GM13976 (cell line): ENCODE measurements at regions not wholly inside any gene's neighbourhood (a gene's known extent, or its start where the extent isn't known, plus 50 kb on each side); places are given as distances from the start of the nearest gene placed in this dataset.

ENCODE experiments used
- DNase-seq: peaks from one replicate; pipeline ENCODE4 v3.0.0; 2012; ENCODE audit warnings: low spot score
- CTCF ChIP-seq: IDR thresholded peaks from 2 replicates; pipeline ENCODE4 v1.5.1; 2012; ENCODE audit warnings: borderline replicate concordance, mild to moderate bottlenecking; ENCODE audit not compliant: insufficient read depth; ENCODE audit errors: extremely low read depth, missing control alignments, control extremely low read depth
- in situ Hi-C: fragments of 300-500 bp; cut with MboI; formaldehyde crosslinking; loops from one replicate; pipeline ENCODE4 v1.12.0; 2022; ENCODE audit warnings: low sequenced_read_pairs, mixed read lengths, inconsistent platforms; ENCODE audit not compliant: unreplicated experiment

- no peak for TF ChIP-seq CTCF
- no peak for DNase-seq
- in situ Hi-C loops, result no loop called here
Observed at GRCh38 chr1:87173231-87173630, 155.4 kb upstream of the LMO4 start.

GRCh38 chr1:87174724-87175245 lies 153.9 kb upstream of the LMO4 start:
- in situ Hi-C loops, result no loop called here
- TF ChIP-seq CTCF, result no peak
- no peak for DNase-seq

GRCh38 chr1:87176087-87176486 lies 152.6 kb upstream of the LMO4 start:
- TF ChIP-seq CTCF, result no peak
- in situ Hi-C loops, result no loop called here

GRCh38 chr1:87176514-87176913 lies 152.2 kb upstream of the LMO4 start:
- DNase-seq, result no peak
- in situ Hi-C loops, result no loop called here
- TF ChIP-seq CTCF, result no peak

More at GRCh38 chr1:87176087-87176486, 152.6 kb upstream of the LMO4 start:
- DNase-seq, result no peak

- no peak for DNase-seq
- in situ Hi-C loops, result no loop called here
- no peak for TF ChIP-seq CTCF
Observed at GRCh38 chr1:87178441-87178840, 150.2 kb upstream of the LMO4 start.

- no peak for TF ChIP-seq CTCF
- in situ Hi-C loops, result no loop called here
- DNase-seq, result no peak
Observed at GRCh38 chr1:87179076-87179810, 149.4 kb upstream of the LMO4 start.

GRCh38 chr1:87179851-87180519 lies 148.7 kb upstream of the LMO4 start:
- in situ Hi-C loops, result no loop called here
- DNase-seq, result no peak
- no peak for TF ChIP-seq CTCF
